ENCODE measurements at regions not wholly inside any gene's neighbourhood (a gene's known extent, or its start where the extent isn't known, plus 50 kb on each side); places are given as distances from the start of the nearest gene placed in this dataset.
"Not testable (repeated sequence)": the region's sequence is repeated elsewhere in the genome, so short reads cannot be mapped to it uniquely, and the experiment has no call there.

- no peak for DNase-seq (ENCODE audit: low read depth)
- TF ChIP-seq CTCF (IDR thresholded peaks at IDR 0.05; ENCODE audit: insufficient read depth, low read depth, low read length, missing control alignments): no peak
- no peak overlapping the region for H3K4me3 ChIP-seq (ENCODE audit: low read depth, low read length)
These were observed 343.4 kb downstream of the GPD2 start for GRCh38 chr2:156779416-156780120.

GRCh38 chr2:156781677-156782076 is 345.5 kb downstream of the GPD2 start:
- H3K4me3 ChIP-seq (ENCODE audit: low read depth, low read length); DNase-seq (ENCODE audit: low read depth): not testable (repeated sequence)

GRCh38 chr2:156784020-156784701 is 348.0 kb downstream of the GPD2 start:
- TF ChIP-seq CTCF (IDR thresholded peaks at IDR 0.05; ENCODE audit: insufficient read depth, low read depth, low read length, missing control alignments): no peak
- H3K4me3 ChIP-seq (ENCODE audit: low read depth, low read length): no peak overlapping the region
- no peak for DNase-seq (ENCODE audit: low read depth)

- no peak for DNase-seq (ENCODE audit: low read depth)
- no peak for TF ChIP-seq CTCF (IDR thresholded peaks at IDR 0.05; ENCODE audit: insufficient read depth, low read depth, low read length, missing control alignments)
- H3K4me3 ChIP-seq (ENCODE audit: low read depth, low read length): no peak overlapping the region
These were observed 351.3 kb downstream of the GPD2 start for GRCh38 chr2:156787517-156787916.

- no peak for TF ChIP-seq CTCF (IDR thresholded peaks at IDR 0.05; ENCODE audit: insufficient read depth, low read depth, low read length, missing control alignments)
- no peak overlapping the region for H3K4me3 ChIP-seq (ENCODE audit: low read depth, low read length)
These were observed 354.3 kb downstream of the GPD2 start for GRCh38 chr2:156790343-156791037.

GRCh38 chr2:156792242-156792840 is 356.2 kb downstream of the GPD2 start:
- no peak overlapping the region for H3K4me3 ChIP-seq (ENCODE audit: low read depth, low read length)
- DNase-seq (ENCODE audit: low read depth): no peak
- TF ChIP-seq CTCF (IDR thresholded peaks at IDR 0.05; ENCODE audit: insufficient read depth, low read depth, low read length, missing control alignments): no peak

More at GRCh38 chr2:156790343-156791037, 354.3 kb downstream of the GPD2 start:
- DNase-seq (ENCODE audit: low read depth): no peak

- DNase-seq (ENCODE audit: low read depth): no peak
- no peak for TF ChIP-seq CTCF (IDR thresholded peaks at IDR 0.05; ENCODE audit: insufficient read depth, low read depth, low read length, missing control alignments)
- H3K4me3 ChIP-seq (ENCODE audit: low read depth, low read length): no peak overlapping the region
These were observed 361.7 kb downstream of the GPD2 start for GRCh38 chr2:156797832-156798231.

Data from GM12865 (cell line).